Stimulated activated CD8-positive, alpha-beta memory T cell treated with anti-CD3 and anti-CD28 coated beads, Interleukin-15, amount 100 ng/mL, for 48 hours (primary cell): ENCODE measurements at regions not wholly inside any gene's neighbourhood (a gene's known extent, or its start where the extent isn't known, plus 50 kb on each side); places are given as distances from the start of the nearest gene placed in this dataset.
A peak's percentile ranks its signal among the peaks of the same experiment; 100 is the strongest.
"Not testable (repeated sequence)": the region's sequence is repeated elsewhere in the genome, so short reads cannot be mapped to it uniquely, and the experiment has no call there.

Source experiments
- DNase-seq, 2 donors: peaks; one replicate each; pipeline ENCODE4 v3.0.0-alpha.2; 2020; ENCODE audit warnings: low read depth in 2 of 2

DNA sequence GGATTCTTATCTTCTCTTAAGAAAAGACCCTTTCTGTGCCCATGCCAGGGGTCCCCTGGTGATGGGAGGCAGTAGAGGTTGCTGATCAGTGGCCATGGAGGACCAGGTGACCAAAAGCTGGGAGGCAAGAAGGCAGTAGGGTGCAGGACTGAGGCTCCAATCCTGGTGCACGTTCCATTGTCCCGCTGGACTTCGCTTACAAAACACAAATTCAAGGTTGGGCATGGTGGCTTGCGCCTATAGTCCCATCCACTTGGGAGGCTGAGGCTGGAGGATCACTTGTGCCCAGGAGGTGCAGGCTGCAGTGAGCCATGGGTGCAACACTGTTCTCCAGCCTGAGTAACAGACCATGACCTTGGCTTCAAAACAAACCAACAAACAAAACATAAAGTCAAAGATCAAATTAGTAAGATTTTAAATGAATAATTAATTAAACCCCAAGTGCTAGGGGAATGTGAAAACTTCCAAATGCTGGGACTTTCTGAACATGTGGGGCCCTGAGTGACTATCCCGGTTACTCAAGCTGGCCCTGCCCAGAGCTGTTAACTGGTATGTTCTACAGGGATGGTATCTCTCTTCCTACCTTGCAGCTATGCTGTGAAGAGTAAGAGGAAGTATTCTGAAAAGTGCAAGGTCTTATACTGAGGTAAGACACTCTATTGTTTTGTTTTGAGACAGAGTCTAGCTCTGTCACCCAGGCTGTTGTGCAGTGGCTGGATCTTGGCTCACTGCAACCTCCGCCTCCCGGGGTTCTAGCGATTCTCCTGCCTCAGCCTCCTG, 97.6 kb downstream of the LYZL2 start:
- no peak for DNase-seq

GRCh38 chr10:30529373-30529998, 95.5 kb downstream of the MAP3K8 start:
- DNase-seq: peak; percentile 74 to 76

GRCh38 chr10:30528429-30528786, 94.4 kb downstream of the MAP3K8 start:
- no peak for DNase-seq

- DNase-seq: no peak
These were observed 93.8 kb downstream of the MAP3K8 start for GRCh38 chr10:30527623-30528428.

DNA sequence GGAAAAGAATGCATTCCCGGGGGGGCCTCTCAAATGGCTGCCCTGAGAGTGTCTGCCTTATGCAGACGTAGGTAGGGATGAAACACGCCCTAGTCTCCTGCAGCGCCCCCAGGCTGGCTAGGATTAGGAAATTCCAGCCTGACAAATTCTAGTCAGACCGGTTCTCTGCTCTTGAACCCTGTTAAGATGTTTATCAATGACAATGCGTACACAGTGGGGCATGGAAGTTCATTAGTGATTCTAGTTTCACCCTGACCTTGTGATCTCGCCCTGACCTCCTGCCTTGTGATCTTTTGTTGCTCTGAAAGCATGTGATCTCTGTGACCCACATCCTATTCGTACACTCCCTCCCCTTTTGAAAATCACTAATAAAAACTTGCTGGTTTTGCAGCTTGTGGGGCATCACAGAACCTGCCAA, 88.7 kb downstream of the MAP3K8 start:
- not testable (repeated sequence) for DNase-seq

DNA sequence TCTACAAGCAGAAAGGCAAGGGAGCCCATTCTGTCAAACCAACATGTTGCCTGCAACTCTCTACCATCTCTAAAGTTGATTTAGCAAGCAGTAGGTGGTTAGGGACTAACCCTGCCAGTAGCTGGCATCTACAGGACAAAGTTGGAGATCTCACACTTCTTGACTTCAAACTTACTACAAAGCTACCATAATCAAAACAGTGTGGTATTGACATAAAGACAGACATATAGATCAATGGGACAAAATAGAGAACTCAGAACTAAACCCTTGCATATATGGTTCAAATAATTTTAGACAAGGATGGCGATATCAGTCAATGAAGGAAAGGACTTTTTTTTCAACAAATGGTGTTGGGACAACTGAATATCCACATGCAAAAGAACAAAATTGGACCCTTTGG, 84.9 kb downstream of the MAP3K8 start:
- DNase-seq: no peak
